SK-N-SH treated with all-trans-retinoic acid at 6 μM for 48 hours (cell line): ENCODE measurements at regions not wholly inside any gene's neighbourhood (a gene's known extent, or its start where the extent isn't known, plus 50 kb on each side); places are given as distances from the start of the nearest gene placed in this dataset.

Experiments
- ATAC-seq: fragments of 200-7000 bp; cut with Tn5 transposase; 3 replicates; pipeline ENCODE4 v1.9.1; 2020; ENCODE audit warnings: mild to moderate bottlenecking, moderate library complexity
- ARNTL ChIP-seq: fragments of 450-650 bp; formaldehyde crosslinking; IDR thresholded peaks from 2 replicates; pipeline ENCODE4 v1.5.0; 2020; ENCODE audit warnings: low read depth, mild to moderate bottlenecking, moderate library complexity, borderline replicate concordance
- BACH2 ChIP-seq: fragments of 250-450 bp; sonication (Bioruptor Pico); IDR thresholded peaks from 2 replicates; pipeline ENCODE4 v1.9.0; 2021; ENCODE audit warnings: mild to moderate bottlenecking, borderline replicate concordance
- CREB5 ChIP-seq: fragments of 250-450 bp; sonication (Bioruptor Pico); IDR thresholded peaks from 2 replicates; pipeline ENCODE4 v1.5.1; 2020; ENCODE audit warnings: low read depth, mild to moderate bottlenecking, moderate library complexity
- CSDC2 ChIP-seq: fragments of 250-450 bp; sonication (Bioruptor Pico); IDR thresholded peaks from 2 replicates; pipeline ENCODE4 v1.5.0; 2020; ENCODE audit warnings: mild to moderate bottlenecking, moderate library complexity
- CSRNP3 ChIP-seq: fragments of 250-450 bp; sonication (Bioruptor Pico); IDR thresholded peaks from 2 replicates; pipeline ENCODE4 v1.5.1; 2021; ENCODE audit warnings: mild to moderate bottlenecking, moderate library complexity
- ESRRG ChIP-seq: fragments of 250-450 bp; sonication (Bioruptor Pico); IDR thresholded peaks from 2 replicates; pipeline ENCODE4 v1.6.1; 2021; ENCODE audit warnings: mild to moderate bottlenecking
- GLIS3 ChIP-seq: fragments of 250-450 bp; sonication (Bioruptor Pico); IDR thresholded peaks from 2 replicates; pipeline ENCODE4 v1.5.0; 2020; ENCODE audit warnings: mild to moderate bottlenecking, moderate library complexity
- OSR1 ChIP-seq: fragments of 250-450 bp; sonication (Bioruptor Pico); IDR thresholded peaks from 2 replicates; pipeline ENCODE4 v1.8.0; 2022; ENCODE audit warnings: moderate library complexity, mild to moderate bottlenecking, inconsistent platforms
- PPARA ChIP-seq: fragments of 250-450 bp; sonication (Bioruptor Pico); IDR thresholded peaks from 2 replicates; pipeline ENCODE4 v1.5.0; 2020; ENCODE audit warnings: mild to moderate bottlenecking, borderline replicate concordance
- RARB ChIP-seq: fragments of 250-450 bp; sonication (Bioruptor Pico); IDR thresholded peaks from 2 replicates; pipeline ENCODE4 v1.8.0; 2021; ENCODE audit warnings: mild to moderate bottlenecking, moderate library complexity
- SNAI2 ChIP-seq: fragments of 250-450 bp; sonication (Bioruptor Pico); IDR thresholded peaks from 2 replicates; pipeline ENCODE4 v1.5.0; 2020; ENCODE audit warnings: mild to moderate bottlenecking, moderate library complexity
- TCF4 ChIP-seq: fragments of 250-450 bp; sonication (Bioruptor Pico); IDR thresholded peaks from 2 replicates; pipeline ENCODE4 v1.8.0; 2021; ENCODE audit warnings: mild to moderate bottlenecking, moderate library complexity, borderline replicate concordance
- TOX ChIP-seq: fragments of 250-450 bp; sonication (Bioruptor Pico); IDR thresholded peaks from 2 replicates; pipeline ENCODE4 v1.8.0; 2021; ENCODE audit warnings: mild to moderate bottlenecking, moderate library complexity, borderline replicate concordance
- TSHZ2 ChIP-seq: fragments of 250-450 bp; sonication (Bioruptor Pico); IDR thresholded peaks from 2 replicates; pipeline ENCODE4 v1.5.0; 2020; ENCODE audit warnings: mild to moderate bottlenecking, moderate library complexity
- ZC3H10 ChIP-seq: fragments of 250-450 bp; sonication (Bioruptor Pico); IDR thresholded peaks from 2 replicates; pipeline ENCODE4 v1.5.1; 2021; ENCODE audit warnings: mild to moderate bottlenecking, moderate library complexity
- ZFP3 ChIP-seq: fragments of 250-450 bp; sonication (Bioruptor Pico); IDR thresholded peaks from 2 replicates; pipeline ENCODE4 v1.5.0; 2020; ENCODE audit warnings: mild to moderate bottlenecking, moderate library complexity
- ZFP30 ChIP-seq: fragments of 450-650 bp; formaldehyde crosslinking; IDR thresholded peaks from 2 replicates; pipeline ENCODE4 v1.5.0; 2022; ENCODE audit warnings: mild to moderate bottlenecking, moderate library complexity
- ZNF565 ChIP-seq: fragments of 450-650 bp; formaldehyde crosslinking; conservative IDR thresholded peaks from 2 replicates; pipeline ENCODE4 v1.5.0; 2020; ENCODE audit warnings: low read depth, mild to moderate bottlenecking, moderate library complexity
- ZNF70 ChIP-seq: fragments of 450-650 bp; formaldehyde crosslinking; IDR thresholded peaks from 2 replicates; pipeline ENCODE4 v1.5.0; 2020; ENCODE audit warnings: mild to moderate bottlenecking, moderate library complexity
- ZNF8 ChIP-seq: fragments of 450-650 bp; formaldehyde crosslinking; IDR thresholded peaks from 2 replicates; pipeline ENCODE4 v1.5.0; 2020; ENCODE audit warnings: mild to moderate bottlenecking, moderate library complexity
- TF ChIP-seq, protein P1 (sequence below): fragments of 250-450 bp; sonication (Bioruptor Pico); IDR thresholded peaks from 2 replicates; pipeline ENCODE4 v1.8.0; 2021; ENCODE audit warnings: low read depth, mild to moderate bottlenecking, moderate library complexity, borderline replicate concordance
- TF ChIP-seq, protein P2 (sequence below): fragments of 250-450 bp; sonication (Bioruptor Pico); IDR thresholded peaks from 2 replicates; pipeline ENCODE4 v1.8.0; 2020; ENCODE audit warnings: mild to moderate bottlenecking, moderate library complexity, borderline replicate concordance

DNA sequence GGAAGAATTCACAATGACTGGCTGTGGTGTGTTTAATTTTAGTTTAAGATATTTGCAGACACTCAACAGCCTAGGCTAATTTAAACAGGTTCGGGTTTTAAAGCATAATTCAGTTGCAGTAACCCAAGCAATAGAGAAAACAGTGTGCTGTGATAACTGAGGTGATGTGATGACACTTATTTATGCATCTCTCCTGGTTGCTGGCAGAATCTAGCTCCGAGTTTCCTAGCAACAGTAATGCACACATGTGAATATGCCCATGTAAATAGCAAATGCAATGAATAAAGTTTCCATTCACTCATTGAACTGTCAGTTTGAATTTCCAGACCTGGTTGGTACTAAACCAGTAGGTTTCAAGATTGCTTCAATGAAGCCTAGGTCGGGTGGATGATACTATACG is 426.5 kb downstream of the TMX3 start:
- ATAC-seq, result no peak
- no peak for TF ChIP-seq CSRNP3
- no peak for TF ChIP-seq PPARA (CRISPR knock-in tag)
- no peak for TF ChIP-seq CREB5
- no peak for TF ChIP-seq RARB (CRISPR knock-in tag)
- TF ChIP-seq OSR1 (CRISPR knock-in tag), result no peak
- TF ChIP-seq ZNF565 (CRISPR knock-in tag), result no peak
- no peak for TF ChIP-seq CSDC2 (CRISPR knock-in tag)
- TF ChIP-seq ZFP3 (CRISPR knock-in tag), result no peak
- no peak for TF ChIP-seq BACH2 (CRISPR knock-in tag)
- TF ChIP-seq ZFP30 (CRISPR knock-in tag), result no peak
- no peak for TF ChIP-seq ZNF8
- TF ChIP-seq, protein P1, sequence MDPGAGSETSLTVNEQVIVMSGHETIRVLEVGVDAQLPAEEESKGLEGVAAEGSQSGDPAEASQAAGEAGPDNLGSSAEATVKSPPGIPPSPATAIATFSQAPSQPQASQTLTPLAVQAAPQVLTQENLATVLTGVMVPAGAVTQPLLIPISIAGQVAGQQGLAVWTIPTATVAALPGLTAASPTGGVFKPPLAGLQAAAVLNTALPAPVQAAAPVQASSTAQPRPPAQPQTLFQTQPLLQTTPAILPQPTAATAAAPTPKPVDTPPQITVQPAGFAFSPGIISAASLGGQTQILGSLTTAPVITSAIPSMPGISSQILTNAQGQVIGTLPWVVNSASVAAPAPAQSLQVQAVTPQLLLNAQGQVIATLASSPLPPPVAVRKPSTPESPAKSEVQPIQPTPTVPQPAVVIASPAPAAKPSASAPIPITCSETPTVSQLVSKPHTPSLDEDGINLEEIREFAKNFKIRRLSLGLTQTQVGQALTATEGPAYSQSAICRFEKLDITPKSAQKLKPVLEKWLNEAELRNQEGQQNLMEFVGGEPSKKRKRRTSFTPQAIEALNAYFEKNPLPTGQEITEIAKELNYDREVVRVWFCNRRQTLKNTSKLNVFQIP (CRISPR knock-in tag), result no peak
- TF ChIP-seq ESRRG (CRISPR knock-in tag), result no peak
- TF ChIP-seq ARNTL (CRISPR knock-in tag), result no peak
- TF ChIP-seq SNAI2 (CRISPR knock-in tag), result no peak
- TF ChIP-seq GLIS3 (CRISPR knock-in tag), result no peak

DNA sequence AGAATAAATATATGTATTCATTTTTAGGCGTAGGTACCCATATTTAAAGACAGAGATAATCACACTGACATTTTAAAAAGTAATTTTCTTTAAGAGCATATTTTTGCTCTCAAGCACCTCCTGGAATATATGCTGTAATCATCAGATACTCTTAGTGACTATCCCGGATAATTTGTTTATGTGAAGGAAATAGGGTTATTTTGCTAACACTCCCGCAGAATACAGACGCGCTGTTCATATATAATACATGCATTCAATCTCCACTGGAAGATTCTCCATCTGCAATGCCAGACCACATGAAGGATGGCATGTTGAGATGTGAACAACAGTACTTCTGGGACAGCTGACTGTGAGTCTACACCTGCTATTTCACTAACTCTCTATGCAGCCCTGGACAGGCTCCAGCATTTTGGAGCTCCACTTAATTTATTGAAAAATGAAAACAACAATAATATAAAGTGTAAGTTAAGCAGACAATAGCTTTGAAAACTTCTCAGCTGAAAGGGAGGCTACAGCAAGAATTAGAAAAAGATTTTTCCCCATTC is 430.6 kb downstream of the TMX3 start:
- no peak for TF ChIP-seq CSRNP3
- TF ChIP-seq ESRRG (CRISPR knock-in tag), result no peak
- no peak for TF ChIP-seq RARB (CRISPR knock-in tag)
- no peak for ATAC-seq

DNA sequence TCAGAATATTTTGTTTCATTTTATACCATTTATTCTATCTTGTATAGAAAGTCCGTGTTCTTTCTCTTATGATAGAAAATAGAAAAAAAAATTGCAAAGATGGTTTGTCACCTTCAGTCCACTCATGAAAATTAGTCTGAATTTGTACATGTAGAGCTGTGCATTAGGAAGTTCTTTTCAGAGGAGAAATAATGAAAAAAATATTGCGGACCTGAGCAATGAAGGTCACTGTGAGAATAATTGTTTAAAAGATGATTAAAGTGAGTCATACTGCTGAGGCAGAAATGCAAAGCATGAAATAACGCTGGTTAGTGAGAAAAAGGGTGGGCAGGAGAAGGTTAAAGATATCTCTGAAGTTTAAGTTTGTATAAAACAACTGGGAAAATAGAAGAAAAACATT is 431.1 kb downstream of the TMX3 start:
- TF ChIP-seq TCF4 (CRISPR knock-in tag) (no peak), ZC3H10 (CRISPR knock-in tag) (no peak), GLIS3 (CRISPR knock-in tag) (no peak), TOX (CRISPR knock-in tag) (no peak)
- ATAC-seq, result no peak

- peak; percentile 84 for ATAC-seq
- TF ChIP-seq ZC3H10 (CRISPR knock-in tag) (peak; percentile 87), TOX (CRISPR knock-in tag) (peak; percentile 91), RARB (CRISPR knock-in tag) (0 out of 2 replicates have a peak, but pooled peaks have one; percentile 37), CSRNP3 (no peak)
Observed at GRCh38 chr18:68282232-68282631, 432.7 kb downstream of the TMX3 start.

DNA sequence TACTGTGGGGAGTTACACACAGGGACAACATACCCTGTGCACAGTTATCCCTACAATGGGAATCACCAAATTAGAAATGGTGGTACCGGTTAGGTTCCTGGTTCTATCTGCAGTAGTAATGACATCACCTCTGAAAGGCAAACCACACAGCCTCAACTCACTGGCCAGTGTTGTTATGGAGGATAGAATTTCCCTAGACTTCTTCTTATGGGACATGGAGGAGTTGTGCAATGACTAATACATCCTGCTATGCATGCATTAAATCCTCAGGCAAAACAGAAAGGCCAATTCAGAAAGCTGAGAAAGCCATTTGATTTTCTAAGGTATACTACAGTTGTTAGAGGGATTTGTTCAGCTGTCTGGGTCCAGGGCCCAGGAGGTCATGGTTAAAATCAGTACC is 439.3 kb downstream of the TMX3 start:
- peak; percentile 88 for ATAC-seq
- TF ChIP-seq, protein P2, sequence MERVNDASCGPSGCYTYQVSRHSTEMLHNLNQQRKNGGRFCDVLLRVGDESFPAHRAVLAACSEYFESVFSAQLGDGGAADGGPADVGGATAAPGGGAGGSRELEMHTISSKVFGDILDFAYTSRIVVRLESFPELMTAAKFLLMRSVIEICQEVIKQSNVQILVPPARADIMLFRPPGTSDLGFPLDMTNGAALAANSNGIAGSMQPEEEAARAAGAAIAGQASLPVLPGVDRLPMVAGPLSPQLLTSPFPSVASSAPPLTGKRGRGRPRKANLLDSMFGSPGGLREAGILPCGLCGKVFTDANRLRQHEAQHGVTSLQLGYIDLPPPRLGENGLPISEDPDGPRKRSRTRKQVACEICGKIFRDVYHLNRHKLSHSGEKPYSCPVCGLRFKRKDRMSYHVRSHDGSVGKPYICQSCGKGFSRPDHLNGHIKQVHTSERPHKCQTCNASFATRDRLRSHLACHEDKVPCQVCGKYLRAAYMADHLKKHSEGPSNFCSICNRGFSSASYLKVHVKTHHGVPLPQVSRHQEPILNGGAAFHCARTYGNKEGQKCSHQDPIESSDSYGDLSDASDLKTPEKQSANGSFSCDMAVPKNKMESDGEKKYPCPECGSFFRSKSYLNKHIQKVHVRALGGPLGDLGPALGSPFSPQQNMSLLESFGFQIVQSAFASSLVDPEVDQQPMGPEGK (CRISPR knock-in tag), result no peak
- TF ChIP-seq BACH2 (CRISPR knock-in tag), result no peak
- TF ChIP-seq CSDC2 (CRISPR knock-in tag), result no peak
- no peak for TF ChIP-seq ZNF565 (CRISPR knock-in tag)
- TF ChIP-seq PPARA (CRISPR knock-in tag), result no peak
- no peak for TF ChIP-seq SNAI2 (CRISPR knock-in tag)
- TF ChIP-seq TOX (CRISPR knock-in tag), result no peak
- TF ChIP-seq ZNF70 (CRISPR knock-in tag), result no peak
- no peak for TF ChIP-seq ZC3H10 (CRISPR knock-in tag)
- no peak for TF ChIP-seq TCF4 (CRISPR knock-in tag)
- TF ChIP-seq TSHZ2, result no peak
- no peak for TF ChIP-seq GLIS3 (CRISPR knock-in tag)
